Mesendoderm (in vitro differentiated cells): ENCODE measurements at regions not wholly inside any gene's neighbourhood (a gene's known extent, or its start where the extent isn't known, plus 50 kb on each side); places are given as distances from the start of the nearest gene placed in this dataset.

Source experiments
- DNase-seq: peaks from one replicate; pipeline ENCODE4 v3.0.0; 2013
- H2AK5ac ChIP-seq: 2 replicates; pipeline ENCODE4 v1.6.1; 2013; ENCODE audit warnings: low read length, inconsistent platforms
- H2BK120ac ChIP-seq: 2 replicates; pipeline ENCODE4 v1.6.1; 2013; ENCODE audit warnings: low read depth, mild to moderate bottlenecking, low read length, moderate library complexity, mixed read lengths
- H2BK15ac ChIP-seq: replicated peaks from 2 replicates; pipeline ENCODE4 v1.6.1; 2013; ENCODE audit warnings: low read depth, mild to moderate bottlenecking, moderate library complexity
- H2BK5ac ChIP-seq: 2 replicates; pipeline ENCODE4 v1.6.1; 2013; ENCODE audit warnings: low read length, inconsistent platforms
- H3K18ac ChIP-seq: 2 replicates; pipeline ENCODE4 v1.6.1; 2013; ENCODE audit warnings: mild to moderate bottlenecking, low read length, mixed read lengths
- H3K23ac ChIP-seq: one replicate; pipeline ENCODE4 v1.6.1; 2013; ENCODE audit warnings: low read length
- H3K27ac ChIP-seq: 2 replicates; pipeline ENCODE4 v1.5.1; 2013; ENCODE audit warnings: low read depth, mild to moderate bottlenecking, inconsistent platforms, low read length, moderate library complexity
- H3K27me3 ChIP-seq: 2 replicates; pipeline ENCODE4 v1.6.1; 2013; ENCODE audit warnings: low read length, control low read depth, mild to moderate bottlenecking, inconsistent platforms; ENCODE audit not compliant: insufficient read depth, poor library complexity
- H3K36me3 ChIP-seq: 2 replicates; pipeline ENCODE4 v1.6.1; 2013; ENCODE audit warnings: low read length, inconsistent platforms; ENCODE audit not compliant: control insufficient read depth, insufficient read depth
- H3K4ac ChIP-seq: one replicate; pipeline ENCODE4 v1.6.1; 2013; ENCODE audit warnings: low read depth, mild to moderate bottlenecking, low read length, moderate library complexity
- H3K4me1 ChIP-seq: 2 replicates; pipeline ENCODE4 v1.6.1; 2013; ENCODE audit warnings: low read depth, low read length, inconsistent platforms; ENCODE audit not compliant: control insufficient read depth
- H3K4me2 ChIP-seq: 2 replicates; pipeline ENCODE4 v1.6.1; 2013; ENCODE audit warnings: low read length
- H3K4me3 ChIP-seq: 2 replicates; pipeline ENCODE4 v1.5.1; 2013; ENCODE audit warnings: mild to moderate bottlenecking, low read length
- H3K56ac ChIP-seq: one replicate; pipeline ENCODE4 v1.6.1; 2013; ENCODE audit warnings: low read length
- H3K79me1 ChIP-seq: 2 replicates; pipeline ENCODE4 v1.6.1; 2013; ENCODE audit warnings: low read length, inconsistent platforms
- H3K79me2 ChIP-seq: 2 replicates; pipeline ENCODE4 v1.6.1; 2013; ENCODE audit warnings: mild to moderate bottlenecking, low read length; ENCODE audit not compliant: control insufficient read depth, insufficient read depth
- H3K9ac ChIP-seq: 2 replicates; pipeline ENCODE4 v1.6.1; 2013; ENCODE audit warnings: low read length, inconsistent platforms
- H4K5ac ChIP-seq: one replicate; pipeline ENCODE4 v1.6.1; 2013; ENCODE audit warnings: low read length
- H4K8ac ChIP-seq: one replicate; pipeline ENCODE4 v1.6.1; 2013; ENCODE audit warnings: low read depth, mild to moderate bottlenecking, control low read depth, low read length, moderate library complexity
- WGBS: extraction: QIAGEN DNeasy Blood & Tissue Kit; methylation state at CpG from one replicate; pipeline ENCODE4 v1.1.7; 2013; ENCODE audit warnings: low lambda C conversion rate, missing lambda C conversion rate; ENCODE audit not compliant: insufficient coverage; ENCODE audit errors: extremely low coverage; 5-methylcytosine and 5-hydroxymethylcytosine counted together

DNA sequence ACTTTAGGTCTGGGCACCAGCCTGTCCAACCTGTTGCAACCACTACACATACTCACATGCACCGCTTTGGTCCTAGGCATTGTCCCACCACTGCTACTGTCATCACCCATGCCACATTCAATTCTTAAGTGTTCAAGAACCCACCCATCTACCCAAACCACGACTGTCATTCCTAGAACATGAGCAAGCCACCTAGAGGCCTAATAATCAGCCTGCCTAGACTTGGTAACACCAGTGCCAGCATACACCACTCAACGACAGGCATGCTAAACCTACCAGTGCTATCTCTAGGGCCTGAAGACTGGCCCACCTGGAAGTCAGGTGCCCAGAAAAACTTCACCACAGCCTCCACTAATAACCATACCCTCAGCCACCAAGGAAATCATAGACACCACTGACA lies 532.8 kb upstream of the DEPDC1 start:
- Histone ChIP-seq H3K56ac (no peak overlapping the region), H3K4me3 (no peak overlapping the region), H3K4me2 (no peak overlapping the region), H2BK120ac (no peak overlapping the region), H3K4me1 (no peaks in the 10 kb centered on the region), H3K36me3 (no peaks in the 10 kb centered on the region), H3K18ac (no peak overlapping the region), H2AK5ac (no peak overlapping the region), H3K79me1 (no peaks in the 10 kb centered on the region), H3K27ac (no peak overlapping the region), H4K5ac (no peak overlapping the region), H2BK5ac (no peak overlapping the region), H3K27me3 (no peaks in the 10 kb centered on the region), H2BK15ac (no peak overlapping the region), H3K4ac (no peak overlapping the region), H3K9ac (no peak overlapping the region), H3K79me2 (no peaks in the 10 kb centered on the region), H3K23ac (no peak overlapping the region), H4K8ac (no peak overlapping the region)
- DNase-seq, result no peak
- no CpG with 5 or more reads among the region's 3 CpGs for WGBS

DNA sequence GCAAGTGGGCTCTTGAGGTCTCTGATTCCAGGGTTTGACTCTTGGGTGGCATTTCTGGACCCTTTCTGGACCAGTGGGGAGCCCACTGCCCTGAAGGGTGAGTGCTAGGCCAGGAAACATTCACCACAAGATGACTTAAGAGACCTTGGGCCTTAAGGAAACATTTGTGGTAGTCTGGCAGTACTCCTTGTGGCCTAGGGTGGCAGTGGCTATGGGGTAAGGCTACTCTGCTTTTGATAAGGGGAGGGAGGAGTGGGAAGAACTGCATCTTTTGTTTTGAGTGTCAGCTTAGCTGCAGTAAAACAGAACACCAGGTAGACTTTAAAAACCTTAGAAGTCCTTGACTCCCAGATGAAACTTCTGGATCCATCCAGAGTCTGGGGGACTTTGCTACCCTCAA lies 529.3 kb upstream of the LRRC7 start:
- H3K18ac ChIP-seq, result no peak overlapping the region
- no peak overlapping the region for H2BK120ac ChIP-seq
- H3K27ac ChIP-seq, result no peak overlapping the region
- no peak overlapping the region for H2AK5ac ChIP-seq
- H3K4me3 ChIP-seq, result no peak overlapping the region
- no peak overlapping the region for H4K8ac ChIP-seq
- no peaks in the 10 kb centered on the region for H3K4me1 ChIP-seq
- no peak overlapping the region for H4K5ac ChIP-seq
- H3K79me2 ChIP-seq, result no peaks in the 10 kb centered on the region
- no peak overlapping the region for H3K23ac ChIP-seq
- no peak overlapping the region for H2BK15ac ChIP-seq
- H3K4me2 ChIP-seq, result no peak overlapping the region
- no peaks in the 10 kb centered on the region for H3K36me3 ChIP-seq
- H3K56ac ChIP-seq, result no peak overlapping the region
- H3K9ac ChIP-seq, result no peak overlapping the region
- H2BK5ac ChIP-seq, result no peak overlapping the region
- peak; percentile 15 for DNase-seq
- no peaks in the 10 kb centered on the region for H3K79me1 ChIP-seq
- no peaks in the 10 kb centered on the region for H3K27me3 ChIP-seq
- H3K4ac ChIP-seq, result no peak overlapping the region

DNA sequence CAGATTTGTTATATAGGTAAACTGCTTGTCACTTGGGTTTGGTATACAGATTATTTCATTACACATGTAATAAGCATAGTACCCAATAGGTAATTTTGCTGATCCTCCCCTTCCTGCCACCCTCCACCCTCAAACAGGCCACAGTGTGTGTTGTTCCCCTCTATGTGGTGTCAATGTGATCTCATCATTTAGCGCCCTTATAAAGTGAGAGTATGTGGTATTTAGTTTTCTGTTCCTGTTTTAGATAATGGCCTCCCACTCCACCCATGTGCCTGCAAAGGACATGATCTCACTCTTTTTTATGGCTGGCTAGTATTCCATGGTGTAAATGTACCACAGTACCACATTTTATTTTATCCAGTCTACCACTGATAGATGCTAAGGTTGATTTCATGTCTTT lies 522.1 kb upstream of the LRRC7 start:
- Histone ChIP-seq H3K4me3 (no peak overlapping the region), H3K36me3 (no peaks in the 10 kb centered on the region), H3K27ac (no peak overlapping the region), H2AK5ac (no peak overlapping the region), H2BK5ac (no peak overlapping the region), H4K5ac (no peak overlapping the region), H4K8ac (no peak overlapping the region), H2BK15ac (no peak overlapping the region), H3K4me2 (no peak overlapping the region), H3K79me1 (no peaks in the 10 kb centered on the region), H3K23ac (no peak overlapping the region), H3K18ac (no peak overlapping the region), H3K4me1 (no peaks in the 10 kb centered on the region), H3K27me3 (no peaks in the 10 kb centered on the region), H3K56ac (no peak overlapping the region), H2BK120ac (no peak overlapping the region), H3K9ac (no peak overlapping the region), H3K4ac (no peak overlapping the region), H3K79me2 (no peaks in the 10 kb centered on the region)
- no peak for DNase-seq
- no CpG with 5 or more reads among the region's 1 CpG for WGBS

DNA sequence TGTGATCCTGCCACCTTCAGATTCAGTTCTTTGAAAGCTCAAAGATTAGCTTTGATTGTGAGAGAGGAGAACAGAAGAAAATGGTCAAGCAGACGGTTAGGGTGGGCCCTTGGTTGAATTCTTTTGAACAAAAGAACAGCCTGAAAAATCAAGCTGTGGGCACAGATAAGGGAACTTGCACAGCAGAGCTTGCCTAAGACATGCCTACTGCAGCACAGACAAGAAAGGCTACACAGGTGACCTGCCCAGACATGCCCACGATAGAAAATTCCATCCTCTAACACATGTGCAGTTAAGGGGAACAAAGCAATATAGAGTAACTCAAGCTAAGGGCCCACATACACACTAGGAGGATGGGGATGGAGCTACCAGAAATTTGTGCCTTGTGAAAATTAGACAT lies 512.5 kb upstream of the LRRC7 start:
- WGBS, result no CpG with 5 or more reads among the region's 2 CpGs
- DNase-seq, result no peak
- Histone ChIP-seq H2BK5ac (no peak overlapping the region), H4K8ac (no peak overlapping the region), H3K36me3 (no peaks in the 10 kb centered on the region), H3K56ac (peak overlapping the region; percentile 5), H3K4ac (peak overlapping the region; percentile 48), H3K9ac (no peak overlapping the region), H2BK120ac (no peak overlapping the region), H4K5ac (no peak overlapping the region), H3K4me1 (no peaks in the 10 kb centered on the region), H3K79me2 (no peaks in the 10 kb centered on the region), H3K79me1 (no peaks in the 10 kb centered on the region), H3K4me2 (no peak overlapping the region), H3K23ac (no peak overlapping the region), H3K27ac (no peak overlapping the region), H2BK15ac (no peak overlapping the region), H2AK5ac (no peak overlapping the region), H3K18ac (no peak overlapping the region), H3K27me3 (no peaks in the 10 kb centered on the region), H3K4me3 (no peak overlapping the region)

DNA sequence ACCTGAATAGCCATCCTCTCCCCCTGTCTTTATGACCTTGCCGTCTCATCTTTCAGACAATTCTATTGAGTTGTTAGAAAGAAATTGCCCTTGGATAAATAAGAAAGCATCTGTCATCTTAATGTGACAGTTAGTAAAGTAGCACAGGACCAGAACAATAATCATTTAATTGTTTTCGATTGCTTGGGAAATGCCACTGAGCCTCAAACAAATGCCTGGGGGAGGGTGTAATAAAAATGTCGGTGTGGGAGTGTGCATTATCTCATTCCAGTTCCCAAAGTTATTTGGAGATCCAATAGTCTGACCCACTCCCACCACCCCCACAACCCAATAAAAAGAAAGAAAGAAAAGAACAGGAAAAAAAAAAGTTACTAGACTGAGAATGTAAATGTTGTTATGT lies 509.3 kb upstream of the LRRC7 start:
- no CpG with 5 or more reads among the region's 3 CpGs for WGBS

DNA sequence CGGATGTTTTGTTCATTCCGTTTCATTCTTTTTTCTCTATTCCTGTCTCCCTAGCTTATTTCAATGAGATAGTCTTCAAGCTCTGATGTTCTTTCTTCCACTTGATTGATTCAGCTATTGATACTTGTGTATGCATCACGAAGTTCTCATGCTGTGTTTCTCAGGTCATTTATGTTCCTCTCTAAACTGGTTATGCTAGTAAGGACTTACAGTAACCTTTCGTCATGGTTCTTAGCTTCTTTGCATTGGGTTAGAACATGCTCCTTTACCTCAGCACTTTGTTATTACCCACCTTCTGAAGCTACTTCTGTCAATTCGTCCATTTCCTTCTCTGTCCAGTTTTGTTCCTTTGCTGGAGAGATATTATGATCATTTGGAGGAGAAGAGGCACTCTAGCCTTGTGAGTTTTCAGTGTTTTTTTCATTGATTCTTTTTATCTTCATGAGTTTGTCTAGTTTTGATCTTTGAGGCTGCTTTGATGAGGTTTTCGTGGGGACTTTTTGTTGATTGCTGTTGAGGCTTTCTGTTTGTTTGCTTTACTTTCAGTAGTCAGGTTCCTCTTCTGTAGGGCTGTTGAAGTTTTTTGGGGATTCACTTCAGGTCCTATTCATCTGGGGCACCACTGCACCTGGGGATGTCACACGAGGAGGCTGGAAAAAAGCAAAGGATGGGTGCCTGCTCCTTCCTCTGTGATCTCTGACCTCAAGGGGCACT lies 496.9 kb upstream of the LRRC7 start:
- Histone ChIP-seq H3K4ac (no peak overlapping the region), H3K56ac (no peak overlapping the region), H3K9ac (no peak overlapping the region), H4K5ac (no peak overlapping the region), H2BK5ac (no peak overlapping the region), H3K4me2 (no peak overlapping the region), H2BK120ac (no peak overlapping the region), H2AK5ac (no peak overlapping the region), H4K8ac (no peak overlapping the region), H3K27ac (no peak overlapping the region), H3K79me1 (no peaks in the 10 kb centered on the region), H3K4me1 (no peaks in the 10 kb centered on the region), H3K27me3 (no peaks in the 10 kb centered on the region), H3K18ac (no peak overlapping the region), H3K36me3 (no peaks in the 10 kb centered on the region), H3K79me2 (no peaks in the 10 kb centered on the region), H2BK15ac (no peak overlapping the region), H3K23ac (no peak overlapping the region), H3K4me3 (no peak overlapping the region)
- no CpG with 5 or more reads among the region's 7 CpGs for WGBS
- no peak for DNase-seq

More for the DNA sequence above, 509.3 kb upstream of the LRRC7 start:
- Histone ChIP-seq H2BK15ac (no peak overlapping the region), H3K27me3 (no peaks in the 10 kb centered on the region), H3K23ac (no peak overlapping the region), H3K4me3 (no peak overlapping the region), H3K4me1 (no peaks in the 10 kb centered on the region), H2BK5ac (no peak overlapping the region), H2BK120ac (no peak overlapping the region), H3K4ac (no peak overlapping the region), H4K8ac (no peak overlapping the region), H3K56ac (no peak overlapping the region), H3K79me2 (no peaks in the 10 kb centered on the region), H3K9ac (no peak overlapping the region), H2AK5ac (no peak overlapping the region), H3K79me1 (no peaks in the 10 kb centered on the region), H3K18ac (no peak overlapping the region), H3K36me3 (no peaks in the 10 kb centered on the region), H3K27ac (no peak overlapping the region), H3K4me2 (no peak overlapping the region), H4K5ac (no peak overlapping the region)
- no peak for DNase-seq
